ENCODE measurements at regions not wholly inside any gene's neighbourhood (a gene's known extent, or its start where the extent isn't known, plus 50 kb on each side); places are given as distances from the start of the nearest gene placed in this dataset.
"Not testable (repeated sequence)": the region's sequence is repeated elsewhere in the genome, so short reads cannot be mapped to it uniquely, and the experiment has no call there.

- WGBS, 3 donors: 87 to 91% (median 87%) methylated on average over 1 of the region's 1 CpG
- no peak overlapping the region for H3K4me3 ChIP-seq
- no peaks in the 10 kb centered on the region for H3K36me3 ChIP-seq
- intact Hi-C loops (cut with DNase I): no loop called here
- no peaks in the 10 kb centered on the region for H3K9me3 ChIP-seq
- no peak overlapping the region for H3K27ac ChIP-seq
- H3K4me1 ChIP-seq (ENCODE audit: insufficient read depth): no peaks in the 10 kb centered on the region
- DNase-seq: no peak
- H3K27me3 ChIP-seq: no peaks in the 10 kb centered on the region
- TF ChIP-seq EP300 (IDR thresholded peaks at IDR 0.05): no peak
- no peak for TF ChIP-seq POLR2A (IDR thresholded peaks at IDR 0.05)
- no peak for TF ChIP-seq CTCF (IDR thresholded peaks at IDR 0.05)
Measured at GRCh38 chr13:33679658-33680012, 138.3 kb upstream of the RFC3 start.

GRCh38 chr13:33682020-33682564, 135.9 kb upstream of the RFC3 start:
- intact Hi-C loops (cut with DNase I): no loop called here
- no peak overlapping the region for H3K4me3 ChIP-seq
- H3K27ac ChIP-seq: no peak overlapping the region
- H3K4me1 ChIP-seq (ENCODE audit: insufficient read depth): no peaks in the 10 kb centered on the region
- no peaks in the 10 kb centered on the region for H3K27me3 ChIP-seq
- 94 to 98% (median 97%) methylated on average over 27 to 35 of the region's 35 CpGs for WGBS, 3 donors
- peak in 2 of 5 donors; percentile 20 to 23 for DNase-seq
- no peaks in the 10 kb centered on the region for H3K9me3 ChIP-seq
- no peak for TF ChIP-seq EP300 (IDR thresholded peaks at IDR 0.05)
- no peak for TF ChIP-seq CTCF (IDR thresholded peaks at IDR 0.05)
- no peak for TF ChIP-seq POLR2A (IDR thresholded peaks at IDR 0.05)
- no peaks in the 10 kb centered on the region for H3K36me3 ChIP-seq

GRCh38 chr13:33682646-33683045, 135.3 kb upstream of the RFC3 start:
- H3K36me3 ChIP-seq; DNase-seq; H3K27ac ChIP-seq; H3K27me3 ChIP-seq; intact Hi-C loops (cut with DNase I); H3K9me3 ChIP-seq; H3K4me1 ChIP-seq (ENCODE audit: insufficient read depth); H3K4me3 ChIP-seq: not testable (repeated sequence)
- 79 to 83% (median 80%) methylated on average over 5 of the region's 5 CpGs for WGBS, 3 donors

- TF ChIP-seq POLR2A (IDR thresholded peaks at IDR 0.05): no peak
- no peak for TF ChIP-seq CTCF (IDR thresholded peaks at IDR 0.05)
- TF ChIP-seq EP300 (IDR thresholded peaks at IDR 0.05): no peak
- Histone ChIP-seq H3K27ac (no peak overlapping the region), H3K27me3 (no peaks in the 10 kb centered on the region), H3K9me3 (no peaks in the 10 kb centered on the region), H3K4me1 (ENCODE audit: insufficient read depth) (no peaks in the 10 kb centered on the region), H3K36me3 (no peaks in the 10 kb centered on the region), H3K4me3 (no peak overlapping the region)
- 59 to 73% (median 63%) methylated on average over 5 of the region's 5 CpGs for WGBS, 3 donors
- intact Hi-C loops (cut with DNase I): no loop called here
- no peak for DNase-seq
Measured at GRCh38 chr13:33683376-33683775, 134.6 kb upstream of the RFC3 start.

GRCh38 chr13:33684874-33685273, 133.1 kb upstream of the RFC3 start:
- 77 to 84% (median 79%) methylated on average over 4 of the region's 4 CpGs for WGBS, 3 donors
- DNase-seq: no peak
- Histone ChIP-seq H3K27ac (no peak overlapping the region), H3K4me3 (no peak overlapping the region), H3K4me1 (ENCODE audit: insufficient read depth) (no peaks in the 10 kb centered on the region), H3K27me3 (no peaks in the 10 kb centered on the region), H3K36me3 (no peaks in the 10 kb centered on the region), H3K9me3 (no peaks in the 10 kb centered on the region)
- TF ChIP-seq EP300 (IDR thresholded peaks at IDR 0.05) (no peak), CTCF (IDR thresholded peaks at IDR 0.05) (no peak), POLR2A (IDR thresholded peaks at IDR 0.05) (no peak)
- intact Hi-C loops (cut with DNase I): no loop called here

Measured in ovary (tissue), 7 donors.